Glutamatergic neuron (in vitro differentiated cells): ENCODE measurements at regions not wholly inside any gene's neighbourhood (a gene's known extent, or its start where the extent isn't known, plus 50 kb on each side); places are given as distances from the start of the nearest gene placed in this dataset.

Experiments used
- DNase-seq: peaks from one replicate; pipeline ENCODE4 v3.0.0; 2022
- H3K27ac Mint-ChIP-seq: one replicate; pipeline ENCODE4 v1.8.0; 2020; ENCODE audit warnings: mild to moderate bottlenecking, mixed read lengths, inconsistent platforms; ENCODE audit not compliant: unreplicated experiment
- H3K27me3 Mint-ChIP-seq: one replicate; pipeline ENCODE4 v1.8.0; 2020; ENCODE audit warnings: mild to moderate bottlenecking, moderate library complexity, mixed read lengths, inconsistent platforms; ENCODE audit not compliant: unreplicated experiment
- H3K36me3 Mint-ChIP-seq: one replicate; pipeline ENCODE4 v1.8.0; 2020; ENCODE audit warnings: mild to moderate bottlenecking, mixed read lengths, inconsistent platforms; ENCODE audit not compliant: unreplicated experiment
- H3K4me1 Mint-ChIP-seq: one replicate; pipeline ENCODE4 v1.8.0; 2020; ENCODE audit warnings: mild to moderate bottlenecking, low read depth, mixed read lengths, inconsistent platforms; ENCODE audit not compliant: unreplicated experiment
- H3K4me3 Mint-ChIP-seq: one replicate; pipeline ENCODE4 v1.8.0; 2020; ENCODE audit warnings: mild to moderate bottlenecking, mixed read lengths, inconsistent platforms; ENCODE audit not compliant: unreplicated experiment
- H3K9me3 Mint-ChIP-seq: one replicate; pipeline ENCODE4 v1.8.0; 2020; ENCODE audit warnings: mild to moderate bottlenecking, moderate library complexity, mixed read lengths, inconsistent platforms; ENCODE audit not compliant: unreplicated experiment
- TF ChIP-seq, protein P1 (sequence below): fragments of 200-600 bp; sonication (generic); IDR thresholded peaks from one replicate; pipeline ENCODE4 v1.5.0; 2021; ENCODE audit not compliant: partially characterized antibody, unreplicated experiment

DNA sequence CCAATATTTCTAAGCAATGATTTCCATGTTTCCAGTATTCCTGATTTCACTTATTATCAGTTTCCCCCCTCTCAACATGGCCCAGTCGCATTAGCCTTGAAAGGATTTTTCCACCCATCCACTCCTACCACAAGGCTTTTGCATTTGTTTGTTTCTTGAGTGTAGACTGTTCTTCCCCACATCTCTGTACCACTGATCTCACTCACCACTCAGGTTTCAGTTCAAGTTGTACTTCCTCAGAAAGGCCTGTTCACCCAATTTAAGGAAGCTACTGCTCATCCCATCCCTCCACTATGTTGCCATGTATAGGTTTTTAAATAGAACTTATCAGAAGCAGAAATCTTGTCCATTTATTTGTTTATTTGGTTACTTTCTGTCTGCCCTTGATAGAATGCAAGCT lies 472.3 kb downstream of the FAM181B start:
- Mint-ChIP-seq H3K9me3 (no peaks in the 10 kb centered on the region), H3K27ac (no peak overlapping the region), H3K4me3 (no peak overlapping the region), H3K27me3 (peaks cover 2% of the 10 kb centered on the region), H3K36me3 (no peaks in the 10 kb centered on the region), H3K4me1 (no peaks in the 10 kb centered on the region)
- DNase-seq = no peak
- TF ChIP-seq, protein P1, sequence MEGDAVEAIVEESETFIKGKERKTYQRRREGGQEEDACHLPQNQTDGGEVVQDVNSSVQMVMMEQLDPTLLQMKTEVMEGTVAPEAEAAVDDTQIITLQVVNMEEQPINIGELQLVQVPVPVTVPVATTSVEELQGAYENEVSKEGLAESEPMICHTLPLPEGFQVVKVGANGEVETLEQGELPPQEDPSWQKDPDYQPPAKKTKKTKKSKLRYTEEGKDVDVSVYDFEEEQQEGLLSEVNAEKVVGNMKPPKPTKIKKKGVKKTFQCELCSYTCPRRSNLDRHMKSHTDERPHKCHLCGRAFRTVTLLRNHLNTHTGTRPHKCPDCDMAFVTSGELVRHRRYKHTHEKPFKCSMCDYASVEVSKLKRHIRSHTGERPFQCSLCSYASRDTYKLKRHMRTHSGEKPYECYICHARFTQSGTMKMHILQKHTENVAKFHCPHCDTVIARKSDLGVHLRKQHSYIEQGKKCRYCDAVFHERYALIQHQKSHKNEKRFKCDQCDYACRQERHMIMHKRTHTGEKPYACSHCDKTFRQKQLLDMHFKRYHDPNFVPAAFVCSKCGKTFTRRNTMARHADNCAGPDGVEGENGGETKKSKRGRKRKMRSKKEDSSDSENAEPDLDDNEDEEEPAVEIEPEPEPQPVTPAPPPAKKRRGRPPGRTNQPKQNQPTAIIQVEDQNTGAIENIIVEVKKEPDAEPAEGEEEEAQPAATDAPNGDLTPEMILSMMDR = no peak

DNA sequence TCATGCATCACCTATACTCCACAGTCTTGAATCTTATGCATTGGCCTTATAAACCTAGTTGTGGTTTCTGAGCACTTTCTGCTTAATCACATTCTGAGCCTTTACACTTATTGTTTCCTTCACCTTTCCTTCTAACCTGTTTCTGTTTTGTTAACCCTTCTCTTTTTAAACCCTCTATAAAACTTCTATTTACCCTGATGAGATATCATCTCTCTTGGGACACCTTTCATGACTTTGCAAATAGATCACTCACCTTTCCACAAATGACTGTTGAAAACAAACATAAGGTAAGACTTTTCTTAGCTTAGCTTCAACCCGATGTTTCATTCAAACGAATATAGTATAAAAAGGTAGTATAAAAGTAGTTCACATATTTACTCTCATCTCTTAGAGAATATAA lies 483.6 kb downstream of the FAM181B start:
- H3K4me3 Mint-ChIP-seq = no peak overlapping the region
- no peak for DNase-seq

DNA sequence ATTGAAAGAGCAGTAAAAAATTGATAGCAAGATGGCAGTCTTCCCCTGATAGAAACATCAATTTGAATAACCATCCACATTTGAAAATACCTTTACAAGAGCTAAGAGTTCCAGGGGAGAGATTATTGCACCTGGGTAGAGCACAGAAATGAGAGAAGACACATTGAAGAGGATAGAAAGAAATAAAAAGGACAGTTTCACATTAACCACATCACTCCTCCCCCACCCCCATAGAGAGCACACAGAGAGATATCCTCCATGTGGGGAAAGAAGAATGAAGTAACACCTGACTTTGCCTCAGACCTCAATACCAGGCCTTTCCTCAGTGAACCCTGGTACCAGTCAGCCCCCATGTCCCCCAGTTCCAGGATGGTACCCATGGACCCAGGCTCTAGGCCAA lies 486.7 kb downstream of the FAM181B start:
- Mint-ChIP-seq H3K4me3 (no peak overlapping the region), H3K27ac (no peak overlapping the region), H3K27me3 (no peaks in the 10 kb centered on the region), H3K9me3 (no peaks in the 10 kb centered on the region), H3K4me1 (no peaks in the 10 kb centered on the region), H3K36me3 (no peaks in the 10 kb centered on the region)
- no peak for DNase-seq
- TF ChIP-seq, protein P1 = no peak

More for the DNA sequence above, 483.6 kb downstream of the FAM181B start:
- H3K9me3 Mint-ChIP-seq = no peaks in the 10 kb centered on the region
- no peaks in the 10 kb centered on the region for H3K27me3 Mint-ChIP-seq
- TF ChIP-seq, protein P1 = no peak
- no peak overlapping the region for H3K27ac Mint-ChIP-seq
- no peaks in the 10 kb centered on the region for H3K36me3 Mint-ChIP-seq
- H3K4me1 Mint-ChIP-seq = no peaks in the 10 kb centered on the region

DNA sequence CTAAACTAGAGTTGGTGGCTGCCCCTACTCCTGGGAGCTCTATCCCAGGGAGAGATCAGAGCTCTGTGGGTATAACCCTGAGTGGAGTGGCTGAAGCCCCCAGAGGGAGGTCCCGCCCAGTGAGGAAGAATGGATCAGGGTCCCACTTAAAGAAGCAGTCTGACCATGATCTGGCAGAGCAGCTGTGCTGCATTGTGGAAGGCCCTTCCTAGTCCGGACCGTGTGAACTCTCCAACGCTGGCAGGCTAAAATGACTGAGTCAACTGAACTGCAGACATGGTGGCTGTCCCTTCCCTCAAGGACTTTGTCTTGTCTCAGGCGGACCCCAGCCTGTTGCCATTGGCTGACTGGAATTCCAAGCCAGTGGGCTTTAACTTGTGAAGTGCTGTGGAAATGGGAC lies 494.2 kb downstream of the FAM181B start:
- Mint-ChIP-seq H3K27me3 (no peaks in the 10 kb centered on the region), H3K4me1 (no peaks in the 10 kb centered on the region), H3K36me3 (peaks cover 3% of the 10 kb centered on the region), H3K4me3 (no peak overlapping the region), H3K9me3 (no peaks in the 10 kb centered on the region), H3K27ac (no peak overlapping the region)
- DNase-seq = no peak
- TF ChIP-seq, protein P1 = no peak

DNA sequence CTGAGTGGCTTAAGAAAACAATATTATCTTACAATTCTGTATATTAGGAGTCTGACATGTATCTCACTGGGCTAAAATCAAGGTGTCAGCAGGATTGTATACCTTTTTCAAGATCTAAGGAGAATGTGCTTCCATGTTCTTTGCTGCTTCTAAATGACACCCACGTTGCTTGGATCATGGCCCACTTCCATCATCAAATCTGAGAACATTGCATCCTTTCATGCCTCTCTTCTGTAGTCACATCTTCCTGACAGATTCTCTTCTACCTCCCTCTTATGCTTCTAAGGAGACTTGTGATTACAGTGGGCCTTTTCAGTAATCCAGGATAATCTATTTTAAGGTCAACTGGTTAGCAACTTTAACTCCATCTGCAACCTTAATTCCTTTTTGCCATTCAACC lies 499.4 kb downstream of the FAM181B start:
- no peaks in the 10 kb centered on the region for H3K27me3 Mint-ChIP-seq
- DNase-seq = no peak
- H3K9me3 Mint-ChIP-seq = no peaks in the 10 kb centered on the region
- H3K36me3 Mint-ChIP-seq = peaks cover 3% of the 10 kb centered on the region
- H3K27ac Mint-ChIP-seq = no peak overlapping the region
- H3K4me3 Mint-ChIP-seq = no peak overlapping the region
- TF ChIP-seq, protein P1 = no peak
- peaks cover 5% of the 10 kb centered on the region for H3K4me1 Mint-ChIP-seq
